ENCODE measurements at regions not wholly inside any gene's neighbourhood (a gene's known extent, or its start where the extent isn't known, plus 50 kb on each side); places are given as distances from the start of the nearest gene placed in this dataset.

DNA sequence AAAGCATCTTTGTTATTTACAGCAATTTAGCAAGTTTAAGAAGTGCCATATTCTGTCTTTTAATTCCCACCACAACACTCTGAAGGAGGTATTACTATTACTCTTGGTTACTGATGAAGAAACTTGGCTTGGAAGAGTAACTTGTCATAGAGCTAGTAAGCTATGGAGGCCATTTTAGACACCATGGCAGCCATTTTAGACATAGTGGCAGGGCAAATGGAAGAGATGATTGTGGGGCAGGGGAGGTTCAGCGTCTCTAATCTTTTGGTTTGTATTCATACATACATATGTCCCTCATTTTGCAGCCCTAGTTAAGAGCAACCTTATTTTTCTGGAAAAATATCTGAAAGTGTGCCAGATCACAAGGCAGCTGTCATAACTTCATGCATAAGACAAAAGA, 82.6 kb upstream of the SOX1 start:
- DNase-seq = no peak
- no peaks in the 10 kb centered on the region for H3K4me1 Mint-ChIP-seq

DNA sequence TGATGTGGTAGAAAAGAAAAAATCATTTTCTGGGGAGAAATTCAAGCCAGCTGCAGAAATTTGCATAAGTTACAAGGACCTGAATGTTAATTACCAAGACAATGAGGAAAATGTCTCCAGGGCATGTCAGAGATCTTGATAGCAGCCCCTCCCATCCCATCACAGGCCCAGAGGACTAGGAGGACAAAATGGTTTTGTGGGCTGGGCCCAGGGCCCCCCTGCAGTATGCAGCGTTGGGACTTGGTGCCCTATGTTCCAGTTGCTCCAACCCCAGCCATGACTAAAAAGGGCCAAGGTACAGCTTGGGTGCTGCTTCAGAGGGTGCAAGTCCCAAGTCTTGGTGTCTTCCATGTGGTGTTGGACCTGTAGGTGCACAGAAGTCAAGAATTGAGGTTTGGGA, 76.6 kb upstream of the SOX1 start:
- Mint-ChIP-seq H3K27ac (no peak overlapping the region), H3K27me3 (no peaks in the 10 kb centered on the region), H3K36me3 (peaks cover 2 to 4% of the 10 kb centered on the region in 2 donors), H3K9me3 (peaks cover 10 to 15% of the 10 kb centered on the region in 2 donors), H3K4me3 (no peak overlapping the region), H3K4me1 (no peaks in the 10 kb centered on the region)
- DNase-seq (no peak), ATAC-seq (replicated peaks) (no peak)

More for the DNA sequence above, 82.6 kb upstream of the SOX1 start:
- Mint-ChIP-seq H3K36me3 (no peaks in the 10 kb centered on the region), H3K4me3 (no peak overlapping the region), H3K27me3 (peaks cover 6 to 10% of the 10 kb centered on the region in 2 donors), H3K9me3 (peaks cover 0 to 3% of the 10 kb centered on the region in 2 donors), H3K27ac (no peak overlapping the region)
- no peak for ATAC-seq (replicated peaks)

DNA sequence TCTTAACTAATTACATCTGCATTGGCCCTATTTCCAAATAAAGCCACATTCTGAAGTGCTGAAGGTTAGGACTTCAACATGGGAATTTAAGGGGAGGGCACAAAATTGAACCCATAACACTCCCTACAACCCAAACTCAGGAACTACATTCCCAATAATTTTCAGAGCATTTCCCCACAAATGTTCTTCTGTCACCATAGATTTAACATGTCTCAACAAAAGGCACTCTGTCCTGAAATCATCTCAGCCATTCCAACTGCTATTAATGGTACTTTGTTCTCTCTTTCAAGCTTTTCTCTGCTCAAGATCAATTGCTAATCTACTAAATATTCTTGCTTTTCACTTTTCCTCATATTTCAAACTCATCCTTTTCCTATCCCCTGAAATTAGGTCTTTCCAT, 74.0 kb upstream of the SOX1 start:
- ATAC-seq (replicated peaks) (no peak), DNase-seq (no peak)
- Mint-ChIP-seq H3K27ac (no peak overlapping the region), H3K9me3 (peaks cover 10 to 11% of the 10 kb centered on the region in 2 donors), H3K36me3 (peaks cover 2 to 4% of the 10 kb centered on the region in 2 donors), H3K27me3 (peaks cover 5 to 7% of the 10 kb centered on the region in 2 donors), H3K4me1 (no peaks in the 10 kb centered on the region), H3K4me3 (no peak overlapping the region)

DNA sequence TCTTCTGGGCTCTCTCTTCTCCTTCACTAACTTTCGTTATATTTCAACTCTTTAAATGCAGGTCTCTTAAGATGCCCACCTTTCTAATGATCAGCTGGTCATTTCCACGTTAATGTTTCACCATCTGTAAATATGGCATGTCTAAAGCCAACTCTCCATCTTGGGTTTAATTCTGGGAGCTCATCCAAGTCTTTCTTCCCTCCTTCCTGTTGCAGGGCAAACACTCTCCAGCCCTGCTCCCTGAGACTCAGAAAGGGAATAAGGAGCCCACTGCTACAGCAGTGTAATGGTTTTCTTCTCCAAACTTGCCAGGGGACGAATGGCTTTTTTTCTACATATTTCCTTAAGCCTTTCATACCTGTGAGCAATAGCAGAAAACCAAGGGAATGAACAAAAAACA, 73.3 kb upstream of the SOX1 start:
- H3K27ac Mint-ChIP-seq = no peak overlapping the region
- DNase-seq (no peak), ATAC-seq (replicated peaks) (no peak)
- H3K9me3 Mint-ChIP-seq = peaks cover 10 to 11% of the 10 kb centered on the region in 2 donors
- no peak overlapping the region for H3K4me3 Mint-ChIP-seq
- H3K36me3 Mint-ChIP-seq = peaks cover 2 to 4% of the 10 kb centered on the region in 2 donors
- H3K4me1 Mint-ChIP-seq = no peaks in the 10 kb centered on the region
- H3K27me3 Mint-ChIP-seq = peaks cover 7 to 11% of the 10 kb centered on the region in 2 donors

DNA sequence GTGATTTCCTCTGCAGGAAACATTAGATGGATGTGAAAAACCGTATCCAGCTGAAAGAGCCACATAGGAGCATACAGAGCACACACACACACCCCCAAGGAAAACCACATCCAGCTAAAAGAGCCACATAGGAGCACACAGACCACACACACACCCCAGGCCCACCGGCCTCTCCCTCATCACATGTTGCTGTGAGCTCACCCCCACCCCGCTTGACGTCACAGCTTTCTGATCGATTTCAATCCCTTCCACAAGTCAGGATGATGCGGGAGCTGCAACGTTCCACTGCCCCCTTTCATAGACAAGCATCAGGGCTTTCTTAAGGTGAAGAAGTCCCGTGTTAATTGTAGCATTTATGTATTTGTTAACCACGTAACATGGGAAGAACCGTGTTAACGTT, 72.4 kb upstream of the SOX1 start:
- H3K4me3 Mint-ChIP-seq = no peak overlapping the region
- H3K4me1 Mint-ChIP-seq = no peaks in the 10 kb centered on the region
- peaks cover 10 to 11% of the 10 kb centered on the region in 2 donors for H3K9me3 Mint-ChIP-seq
- no peak for ATAC-seq (replicated peaks)
- H3K36me3 Mint-ChIP-seq = peaks cover 2 to 4% of the 10 kb centered on the region in 2 donors
- peaks cover 12% of the 10 kb centered on the region in 2 donors for H3K27me3 Mint-ChIP-seq
- no peak overlapping the region for H3K27ac Mint-ChIP-seq
- DNase-seq = no peak

DNA sequence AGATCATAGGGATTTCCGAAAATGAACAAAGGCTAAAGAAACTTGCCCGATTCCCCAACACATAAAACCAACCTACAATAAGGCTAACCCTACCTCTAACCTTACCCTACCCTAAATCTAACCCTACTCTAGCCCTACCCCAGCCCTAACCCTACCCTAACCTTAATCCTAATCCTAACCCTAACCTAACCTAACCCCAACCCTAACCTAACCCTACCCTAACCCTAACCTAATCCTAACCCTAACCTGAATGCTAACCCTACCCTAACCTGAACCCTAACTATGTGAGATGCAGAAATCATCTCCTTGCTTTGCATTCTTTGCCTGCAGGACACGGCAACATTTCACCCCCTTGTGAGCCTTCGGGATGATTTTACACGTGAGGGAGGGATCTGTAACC, 67.6 kb upstream of the SOX1 start:
- Mint-ChIP-seq H3K36me3 (no peaks in the 10 kb centered on the region), H3K4me3 (no peak overlapping the region), H3K27ac (no peak overlapping the region), H3K27me3 (peaks cover 12% of the 10 kb centered on the region in 2 donors), H3K4me1 (no peaks in the 10 kb centered on the region), H3K9me3 (no peaks in the 10 kb centered on the region)
- DNase-seq (no peak), ATAC-seq (replicated peaks) (no peak)

DNA sequence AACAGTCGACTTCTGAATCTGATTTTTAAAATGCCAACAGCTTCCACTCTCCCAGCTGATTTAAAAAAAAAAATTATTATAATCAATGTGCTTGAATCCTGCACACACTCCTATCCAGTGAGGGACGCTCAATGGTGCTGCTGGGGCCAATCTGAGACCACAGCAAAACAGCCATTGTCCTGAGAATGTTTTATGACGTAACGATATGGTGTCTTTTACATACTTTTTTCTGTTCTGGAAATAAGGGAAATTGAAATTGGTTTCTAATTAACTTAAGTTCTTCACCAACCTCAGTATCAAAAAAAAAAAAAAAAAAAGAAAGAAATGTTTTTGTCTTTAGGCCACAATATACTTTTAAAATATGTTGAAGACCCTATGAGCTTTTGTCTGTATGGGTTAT, 66.1 kb upstream of the SOX1 start:
- Mint-ChIP-seq H3K27ac (no peak overlapping the region), H3K9me3 (peaks cover 3% of the 10 kb centered on the region in 2 donors), H3K27me3 (peaks cover 12% of the 10 kb centered on the region in 2 donors), H3K4me1 (no peaks in the 10 kb centered on the region), H3K4me3 (no peak overlapping the region), H3K36me3 (no peaks in the 10 kb centered on the region)
- ATAC-seq (replicated peaks) = no peak
- DNase-seq = no peak

DNA sequence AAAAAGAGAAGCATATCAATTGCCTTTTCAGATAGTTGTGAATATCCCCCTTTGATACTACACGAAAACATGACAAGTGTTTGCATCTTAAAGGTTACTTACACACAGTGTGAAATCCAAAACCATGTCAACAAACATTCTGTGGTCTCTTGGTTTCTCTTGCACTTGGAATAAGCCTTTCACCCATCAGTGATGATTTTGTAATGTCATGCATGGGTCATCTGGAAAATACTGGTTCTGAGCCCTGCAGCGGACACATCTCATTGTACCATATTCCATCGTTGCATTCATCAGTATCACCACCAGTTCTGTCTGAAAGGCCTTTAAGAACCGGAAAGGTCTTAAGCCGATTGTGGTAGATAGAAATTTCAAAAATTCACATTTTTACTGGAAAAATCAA, 65.4 kb upstream of the SOX1 start:
- Mint-ChIP-seq H3K4me1 (no peaks in the 10 kb centered on the region), H3K27ac (no peak overlapping the region), H3K4me3 (no peak overlapping the region), H3K36me3 (no peaks in the 10 kb centered on the region), H3K9me3 (peaks cover 5 to 9% of the 10 kb centered on the region in 2 donors), H3K27me3 (peaks cover 6 to 7% of the 10 kb centered on the region in 2 donors)
- no peak for ATAC-seq (replicated peaks)
- no peak for DNase-seq

DNA sequence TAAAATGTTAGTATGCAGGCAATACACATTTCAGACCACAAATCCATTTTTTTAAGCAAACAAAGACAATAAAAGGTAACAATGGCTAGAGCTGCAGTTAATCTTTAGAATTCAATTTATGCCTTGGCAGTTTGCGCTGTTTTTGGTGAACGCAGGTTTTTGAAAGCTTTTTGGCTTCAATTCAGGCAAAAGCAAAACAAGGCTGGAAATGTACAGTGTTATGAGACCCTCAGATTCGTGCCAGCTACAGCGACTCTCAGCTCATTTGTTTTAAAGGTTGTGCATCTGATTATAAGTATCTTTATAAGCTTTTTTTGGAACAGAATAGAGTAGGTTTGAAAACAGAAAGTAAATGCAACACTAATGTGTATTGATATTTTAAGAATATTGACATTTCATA, 63.6 kb upstream of the SOX1 start:
- DNase-seq (no peak), ATAC-seq (replicated peaks) (no peak)
- Mint-ChIP-seq H3K4me3 (no peak overlapping the region), H3K9me3 (peaks cover 5 to 9% of the 10 kb centered on the region in 2 donors), H3K4me1 (no peaks in the 10 kb centered on the region), H3K27ac (no peak overlapping the region), H3K36me3 (no peaks in the 10 kb centered on the region), H3K27me3 (peaks cover 4 to 7% of the 10 kb centered on the region in 2 donors)

DNA sequence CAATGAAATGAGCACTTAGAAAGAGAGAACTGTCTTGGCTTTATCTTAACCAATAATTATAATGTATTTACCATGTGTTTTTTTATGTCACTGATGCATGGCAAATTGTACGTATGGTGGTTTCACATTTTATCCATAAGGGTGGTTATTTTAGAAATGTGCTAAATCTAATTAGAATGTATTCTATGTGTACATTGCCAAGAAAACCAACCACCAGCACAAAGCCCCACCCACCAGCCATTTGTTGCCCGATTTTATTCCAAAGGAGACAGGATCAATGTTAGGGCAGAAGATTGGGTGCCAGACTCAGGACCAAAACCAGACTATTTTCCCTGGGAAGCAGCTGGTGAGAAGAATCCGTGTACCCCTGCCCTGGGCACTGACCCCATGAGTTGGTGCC, 63.0 kb upstream of the SOX1 start:
- Mint-ChIP-seq H3K27ac (no peak overlapping the region), H3K27me3 (peaks cover 0 to 3% of the 10 kb centered on the region in 2 donors), H3K9me3 (peaks cover 5 to 9% of the 10 kb centered on the region in 2 donors), H3K4me3 (no peak overlapping the region), H3K4me1 (no peaks in the 10 kb centered on the region), H3K36me3 (no peaks in the 10 kb centered on the region)
- no peak for ATAC-seq (replicated peaks)
- no peak for DNase-seq

DNA sequence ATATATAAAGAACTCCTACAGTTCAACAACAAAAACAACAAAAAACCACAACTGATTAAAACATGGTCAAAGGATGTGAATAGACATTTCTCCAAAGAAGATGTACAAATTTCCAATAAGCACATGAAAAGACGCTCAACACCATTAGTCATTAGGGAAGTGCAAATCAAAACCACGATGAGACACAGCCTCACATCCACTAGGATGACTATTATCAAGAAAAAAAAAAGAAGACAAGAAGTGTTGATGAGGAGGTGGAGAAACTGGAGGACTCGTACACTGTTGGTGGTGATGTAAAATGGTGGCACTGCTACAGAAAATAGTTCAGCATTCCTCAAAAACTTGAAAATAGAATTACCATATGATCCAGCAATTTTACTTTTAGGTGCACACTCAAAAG, 61.0 kb upstream of the SOX1 start:
- no peaks in the 10 kb centered on the region for H3K36me3 Mint-ChIP-seq
- DNase-seq (no peak), ATAC-seq (replicated peaks) (no peak)
- no peak overlapping the region for H3K4me3 Mint-ChIP-seq
- H3K27ac Mint-ChIP-seq = no peak overlapping the region
- no peaks in the 10 kb centered on the region for H3K4me1 Mint-ChIP-seq
- H3K27me3 Mint-ChIP-seq = no peaks in the 10 kb centered on the region
- peaks cover 5 to 9% of the 10 kb centered on the region in 2 donors for H3K9me3 Mint-ChIP-seq

DNA sequence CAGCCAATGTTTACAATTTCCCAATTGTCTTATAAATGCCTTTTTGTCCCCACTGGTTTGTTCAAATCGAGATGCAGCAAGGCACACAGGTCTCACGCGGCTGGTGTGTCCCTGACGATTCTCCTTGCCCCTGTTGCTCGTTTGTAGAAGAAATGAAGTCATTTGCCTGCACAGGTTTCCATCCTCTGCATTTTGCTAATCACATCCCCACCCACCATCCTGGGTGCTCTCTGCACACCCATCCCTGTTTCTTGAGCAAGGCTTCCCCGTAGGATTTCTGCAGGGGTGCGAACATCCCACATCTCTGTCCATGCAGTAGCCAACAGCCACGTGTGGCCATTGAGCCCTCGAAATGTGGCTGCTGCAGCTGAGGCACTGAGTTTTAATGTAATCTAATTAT, 59.8 kb upstream of the SOX1 start:
- Mint-ChIP-seq H3K27ac (no peak overlapping the region), H3K4me1 (no peaks in the 10 kb centered on the region), H3K9me3 (peaks cover 5 to 9% of the 10 kb centered on the region in 2 donors), H3K27me3 (no peaks in the 10 kb centered on the region), H3K36me3 (no peaks in the 10 kb centered on the region), H3K4me3 (no peak overlapping the region)
- ATAC-seq (replicated peaks) = no peak
- DNase-seq = no peak

DNA sequence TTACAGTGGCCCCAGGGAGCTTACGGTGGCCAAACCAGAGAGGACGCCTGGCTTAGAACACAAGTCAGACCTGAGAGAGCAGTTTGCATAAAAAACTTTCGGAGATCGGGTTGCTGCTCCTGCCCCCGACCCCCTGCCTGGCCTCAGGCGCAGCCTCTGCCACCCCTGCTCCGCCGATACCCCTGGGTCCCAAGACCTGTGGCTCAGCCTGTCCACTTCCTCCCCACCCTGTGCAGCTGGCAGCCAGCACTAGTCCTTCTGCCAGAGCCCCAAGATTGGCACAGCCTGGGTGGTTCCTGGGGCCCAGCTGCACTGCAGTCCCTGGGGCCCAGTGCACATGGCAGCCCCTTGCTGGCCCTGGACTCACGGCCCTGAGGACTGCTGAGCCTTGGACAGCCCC, 56.2 kb upstream of the SOX1 start:
- no peak overlapping the region for H3K27ac Mint-ChIP-seq
- H3K4me1 Mint-ChIP-seq = no peaks in the 10 kb centered on the region
- H3K27me3 Mint-ChIP-seq = no peaks in the 10 kb centered on the region
- peaks cover 7 to 11% of the 10 kb centered on the region in 2 donors for H3K9me3 Mint-ChIP-seq
- ATAC-seq (replicated peaks) (no peak), DNase-seq (no peak)
- no peaks in the 10 kb centered on the region for H3K36me3 Mint-ChIP-seq
- H3K4me3 Mint-ChIP-seq = no peak overlapping the region

DNA sequence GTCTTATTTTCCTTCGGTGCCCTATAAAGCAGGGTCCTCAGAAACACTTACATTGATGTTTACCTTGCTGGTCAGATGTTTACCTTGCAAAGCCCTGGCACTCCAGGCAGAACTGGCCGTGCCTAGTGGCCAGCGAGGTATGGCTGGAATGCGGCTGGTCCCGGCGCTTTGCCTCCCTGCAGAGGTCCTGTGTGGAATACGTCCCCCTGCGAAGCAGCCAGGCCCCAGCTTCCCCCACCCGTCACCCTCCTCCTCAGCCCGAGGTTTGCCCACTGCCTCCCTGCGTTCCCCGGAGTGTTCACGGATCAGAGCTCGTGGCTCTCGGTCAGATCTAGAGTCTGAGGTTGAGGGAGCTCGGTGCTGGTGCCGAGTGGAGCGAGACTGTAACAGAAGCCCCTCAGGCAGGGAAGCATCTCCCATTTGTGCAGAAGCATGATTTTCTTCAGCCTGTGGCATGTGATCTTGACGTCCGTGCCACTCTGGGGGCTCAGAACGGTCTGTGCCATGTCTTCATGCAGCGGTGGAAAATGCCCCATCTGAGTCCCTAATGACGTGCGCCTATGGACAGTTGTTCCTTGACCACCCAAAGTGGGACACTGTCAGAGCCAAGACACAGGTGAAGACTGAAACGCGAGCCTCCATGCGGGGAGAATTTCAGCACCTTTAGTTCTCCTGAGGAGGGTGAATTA, 54.8 kb upstream of the SOX1 start:
- Mint-ChIP-seq H3K27ac (no peak overlapping the region), H3K4me1 (no peaks in the 10 kb centered on the region), H3K27me3 (no peaks in the 10 kb centered on the region), H3K4me3 (no peak overlapping the region), H3K9me3 (peaks cover 3 to 4% of the 10 kb centered on the region in 2 donors), H3K36me3 (no peaks in the 10 kb centered on the region)
- DNase-seq (no peak), ATAC-seq (replicated peaks) (no peak)

DNA sequence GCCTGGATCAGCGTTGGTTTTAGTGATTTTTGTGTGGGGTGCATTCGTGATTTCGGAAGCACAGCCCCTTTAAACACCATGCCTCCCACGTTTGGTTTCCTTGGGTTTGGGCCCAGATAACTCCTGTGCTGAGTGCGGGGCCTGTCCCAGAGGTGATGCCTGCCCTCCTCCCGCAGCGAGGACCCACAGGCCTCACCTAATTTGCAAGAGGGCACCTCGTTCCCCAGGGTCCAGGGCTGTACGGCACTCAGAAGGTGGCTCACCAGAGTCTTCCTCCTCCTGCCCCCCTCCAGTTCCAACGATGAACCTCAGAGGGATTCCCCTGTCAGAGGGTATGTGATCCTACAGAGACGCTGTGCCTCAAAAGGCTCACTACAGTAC, 54.3 kb upstream of the SOX1 start:
- no peaks in the 10 kb centered on the region for H3K4me1 Mint-ChIP-seq
- H3K9me3 Mint-ChIP-seq = peaks cover 3 to 4% of the 10 kb centered on the region in 2 donors
- no peak overlapping the region for H3K27ac Mint-ChIP-seq
- H3K27me3 Mint-ChIP-seq = no peaks in the 10 kb centered on the region
- ATAC-seq (replicated peaks) (no peak), DNase-seq (no peak)
- no peak overlapping the region for H3K4me3 Mint-ChIP-seq
- no peaks in the 10 kb centered on the region for H3K36me3 Mint-ChIP-seq

DNA sequence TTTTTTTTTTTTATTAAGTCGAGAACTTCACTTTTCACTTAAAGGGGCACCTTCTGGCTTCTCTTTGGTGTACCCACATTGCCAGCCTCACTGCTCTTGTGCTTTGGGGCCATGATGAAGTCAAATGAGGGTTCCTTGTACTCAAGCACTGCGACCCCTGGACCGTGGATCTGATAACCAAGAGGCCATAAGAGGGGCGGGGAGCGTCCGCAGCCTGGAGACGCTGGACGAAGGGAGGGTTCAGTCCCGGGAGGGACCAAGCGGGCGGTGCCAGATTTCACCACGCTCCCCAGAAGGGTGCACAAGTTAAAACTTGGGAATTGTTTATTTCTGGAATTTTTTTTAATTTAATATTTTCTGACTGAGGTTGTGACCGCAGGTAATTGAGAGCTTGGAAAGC, 53.3 kb upstream of the SOX1 start:
- Mint-ChIP-seq H3K27me3 (no peaks in the 10 kb centered on the region), H3K27ac (no peak overlapping the region), H3K4me1 (no peaks in the 10 kb centered on the region), H3K9me3 (peaks cover 3 to 4% of the 10 kb centered on the region in 2 donors), H3K4me3 (no peak overlapping the region), H3K36me3 (no peaks in the 10 kb centered on the region)
- ATAC-seq (replicated peaks) (no peak), DNase-seq (no peak)
